ENCODE measurements at regions not wholly inside any gene's neighbourhood (a gene's known extent, or its start where the extent isn't known, plus 50 kb on each side); places are given as distances from the start of the nearest gene placed in this dataset.

GRCh38 chr11:44381261-44381660, 71.3 kb upstream of the ALX4 start:
- peaks cover 27% of the 10 kb centered on the region for H3K4me1 Mint-ChIP-seq
- TF ChIP-seq, protein P1, sequence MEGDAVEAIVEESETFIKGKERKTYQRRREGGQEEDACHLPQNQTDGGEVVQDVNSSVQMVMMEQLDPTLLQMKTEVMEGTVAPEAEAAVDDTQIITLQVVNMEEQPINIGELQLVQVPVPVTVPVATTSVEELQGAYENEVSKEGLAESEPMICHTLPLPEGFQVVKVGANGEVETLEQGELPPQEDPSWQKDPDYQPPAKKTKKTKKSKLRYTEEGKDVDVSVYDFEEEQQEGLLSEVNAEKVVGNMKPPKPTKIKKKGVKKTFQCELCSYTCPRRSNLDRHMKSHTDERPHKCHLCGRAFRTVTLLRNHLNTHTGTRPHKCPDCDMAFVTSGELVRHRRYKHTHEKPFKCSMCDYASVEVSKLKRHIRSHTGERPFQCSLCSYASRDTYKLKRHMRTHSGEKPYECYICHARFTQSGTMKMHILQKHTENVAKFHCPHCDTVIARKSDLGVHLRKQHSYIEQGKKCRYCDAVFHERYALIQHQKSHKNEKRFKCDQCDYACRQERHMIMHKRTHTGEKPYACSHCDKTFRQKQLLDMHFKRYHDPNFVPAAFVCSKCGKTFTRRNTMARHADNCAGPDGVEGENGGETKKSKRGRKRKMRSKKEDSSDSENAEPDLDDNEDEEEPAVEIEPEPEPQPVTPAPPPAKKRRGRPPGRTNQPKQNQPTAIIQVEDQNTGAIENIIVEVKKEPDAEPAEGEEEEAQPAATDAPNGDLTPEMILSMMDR (IDR thresholded peaks at IDR 0.05; ENCODE audit: unreplicated experiment in 3 of 3): no peak
- no peaks in the 10 kb centered on the region for H3K36me3 Mint-ChIP-seq (ENCODE audit: low read depth)
- H3K27ac Mint-ChIP-seq: no peak overlapping the region
- H3K9me3 Mint-ChIP-seq: no peaks in the 10 kb centered on the region
- no peak overlapping the region for H3K4me3 Mint-ChIP-seq
- peaks cover 31% of the 10 kb centered on the region for H3K27me3 Mint-ChIP-seq (ENCODE audit: low read depth)

DNA sequence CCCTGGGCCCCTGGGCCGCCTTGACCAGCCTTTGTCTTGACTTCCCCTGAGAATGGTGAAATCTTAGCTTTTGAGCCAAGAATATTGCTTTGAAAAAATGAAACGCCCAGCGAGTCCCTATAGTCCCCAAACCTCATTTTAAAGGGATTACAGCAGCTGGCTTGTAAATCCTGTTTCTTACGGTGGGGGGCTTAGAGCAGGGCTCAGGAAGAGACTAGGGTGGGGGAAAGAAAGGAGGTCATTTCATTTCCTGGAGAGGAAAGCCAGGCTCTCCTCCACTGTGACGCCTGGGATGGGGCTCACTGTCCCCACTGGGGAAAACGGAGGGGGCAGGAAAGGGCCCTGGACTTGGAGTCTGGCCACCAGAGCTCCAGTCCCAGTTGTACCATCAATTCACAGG, 72.2 kb upstream of the ALX4 start:
- no peak overlapping the region for H3K4me3 Mint-ChIP-seq
- H3K4me1 Mint-ChIP-seq: peaks cover 27% of the 10 kb centered on the region
- H3K36me3 Mint-ChIP-seq (ENCODE audit: low read depth): no peaks in the 10 kb centered on the region
- TF ChIP-seq, protein P1 (IDR thresholded peaks at IDR 0.05; ENCODE audit: unreplicated experiment in 3 of 3): no peak
- H3K27ac Mint-ChIP-seq: peak overlapping the region; percentile 14 to 71 (median 64)
- no peaks in the 10 kb centered on the region for H3K9me3 Mint-ChIP-seq
- H3K27me3 Mint-ChIP-seq (ENCODE audit: low read depth): peaks cover 35% of the 10 kb centered on the region

DNA sequence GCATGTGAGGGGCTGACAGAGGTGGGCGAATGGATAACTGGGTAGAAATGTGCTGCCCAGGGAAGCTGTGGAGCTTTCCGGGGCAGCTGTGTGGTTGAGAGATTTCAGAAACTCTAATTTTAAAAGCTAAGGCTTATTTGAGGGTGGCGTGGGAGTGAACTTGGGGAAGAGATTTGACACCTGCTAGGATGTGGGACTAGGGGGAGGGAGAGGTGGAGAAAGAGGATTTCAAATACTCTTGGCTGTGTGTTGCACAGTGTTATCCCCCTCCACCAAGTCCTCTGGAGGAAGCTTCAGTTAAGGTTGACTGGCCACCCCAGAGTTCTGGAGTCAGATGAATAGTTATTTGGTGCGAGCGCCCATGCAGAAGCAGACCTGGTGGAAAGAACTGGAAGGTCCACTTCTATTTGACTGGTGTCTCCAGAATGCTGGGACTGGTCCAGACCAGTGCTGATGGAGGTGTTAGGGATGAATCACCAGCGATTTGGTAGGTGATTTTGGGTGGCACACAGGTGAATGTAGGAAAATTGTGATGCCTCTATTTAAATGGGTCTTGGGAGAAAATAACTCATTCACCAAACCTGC, 72.8 kb upstream of the ALX4 start:
- Mint-ChIP-seq H3K27me3 (ENCODE audit: low read depth) (peaks cover 35% of the 10 kb centered on the region), H3K36me3 (ENCODE audit: low read depth) (no peaks in the 10 kb centered on the region)

GRCh38 chr11:44383246-44383645, 73.3 kb upstream of the ALX4 start:
- Mint-ChIP-seq H3K9me3 (no peaks in the 10 kb centered on the region), H3K27me3 (ENCODE audit: low read depth) (peaks cover 40% of the 10 kb centered on the region), H3K27ac (no peak overlapping the region), H3K4me1 (peaks cover 27% of the 10 kb centered on the region), H3K4me3 (no peak overlapping the region), H3K36me3 (ENCODE audit: low read depth) (no peaks in the 10 kb centered on the region)
- TF ChIP-seq, protein P1 (IDR thresholded peaks at IDR 0.05; ENCODE audit: unreplicated experiment in 3 of 3): no peak

More for the DNA sequence above, 72.8 kb upstream of the ALX4 start:
- Mint-ChIP-seq H3K27ac (peak overlapping the region in 2 of 3 experiments; percentile 19 to 64), H3K4me1 (peaks cover 27% of the 10 kb centered on the region), H3K4me3 (peak overlapping the region in 1 of 3 experiments; percentile 1), H3K9me3 (no peaks in the 10 kb centered on the region)
- TF ChIP-seq, protein P1 (IDR thresholded peaks at IDR 0.05; ENCODE audit: unreplicated experiment in 3 of 3): no peak

DNA sequence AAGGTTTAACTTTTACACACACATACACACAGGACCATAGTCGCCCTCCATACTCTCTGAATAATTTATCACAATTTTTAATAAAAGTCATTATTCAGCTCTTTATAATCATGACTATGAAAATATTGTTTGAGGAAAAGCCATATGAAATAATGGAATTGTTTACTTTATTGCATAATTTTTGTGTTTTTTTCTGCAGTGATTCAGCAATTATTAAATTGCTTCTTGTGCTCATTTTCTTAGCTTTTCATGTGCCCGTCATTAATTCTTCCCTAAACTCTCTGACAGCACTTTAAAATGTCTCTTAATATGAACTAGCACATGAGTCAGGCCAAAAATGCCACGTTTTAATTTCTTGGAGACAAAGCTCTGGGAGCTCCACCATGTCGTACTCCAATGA, 77.5 kb upstream of the ALX4 start:
- Mint-ChIP-seq H3K27me3 (ENCODE audit: low read depth) (peaks cover 39% of the 10 kb centered on the region), H3K4me1 (peaks cover 22% of the 10 kb centered on the region), H3K9me3 (peaks cover 12% of the 10 kb centered on the region), H3K4me3 (no peak overlapping the region), H3K27ac (no peak overlapping the region), H3K36me3 (ENCODE audit: low read depth) (peaks cover 3% of the 10 kb centered on the region)
- TF ChIP-seq, protein P1 (IDR thresholded peaks at IDR 0.05; ENCODE audit: unreplicated experiment in 3 of 3): no peak

GRCh38 chr11:44387825-44388224, 77.9 kb upstream of the ALX4 start:
- Mint-ChIP-seq H3K4me3 (no peak overlapping the region), H3K36me3 (ENCODE audit: low read depth) (peaks cover 3% of the 10 kb centered on the region), H3K4me1 (peaks cover 18% of the 10 kb centered on the region), H3K9me3 (peaks cover 12% of the 10 kb centered on the region), H3K27ac (no peak overlapping the region), H3K27me3 (ENCODE audit: low read depth) (peaks cover 37% of the 10 kb centered on the region)
- TF ChIP-seq, protein P1 (IDR thresholded peaks at IDR 0.05; ENCODE audit: unreplicated experiment in 3 of 3): no peak

Measured in nephron (organoid).